Ishikawa (cell line): ENCODE measurements at regions not wholly inside any gene's neighbourhood (a gene's known extent, or its start where the extent isn't known, plus 50 kb on each side); places are given as distances from the start of the nearest gene placed in this dataset.

Experiments used
- EGR1 ChIP-seq: IDR thresholded peaks from 2 replicates; pipeline ENCODE4 v1.6.1; 2012
- EP300 ChIP-seq: IDR thresholded peaks from 2 replicates; pipeline ENCODE4 v1.6.1; 2012; ENCODE audit warnings: borderline replicate concordance
- RAD21 ChIP-seq: IDR thresholded peaks from 2 replicates; pipeline ENCODE4 v1.6.1; 2012; ENCODE audit warnings: low read depth
- TAF1 ChIP-seq: IDR thresholded peaks from 2 replicates; pipeline ENCODE4 v1.6.1; 2012; ENCODE audit warnings: low read depth, mild to moderate bottlenecking
- YY1 ChIP-seq: IDR thresholded peaks from 2 replicates; pipeline ENCODE4 v1.6.1; 2012; ENCODE audit warnings: low read depth

DNA sequence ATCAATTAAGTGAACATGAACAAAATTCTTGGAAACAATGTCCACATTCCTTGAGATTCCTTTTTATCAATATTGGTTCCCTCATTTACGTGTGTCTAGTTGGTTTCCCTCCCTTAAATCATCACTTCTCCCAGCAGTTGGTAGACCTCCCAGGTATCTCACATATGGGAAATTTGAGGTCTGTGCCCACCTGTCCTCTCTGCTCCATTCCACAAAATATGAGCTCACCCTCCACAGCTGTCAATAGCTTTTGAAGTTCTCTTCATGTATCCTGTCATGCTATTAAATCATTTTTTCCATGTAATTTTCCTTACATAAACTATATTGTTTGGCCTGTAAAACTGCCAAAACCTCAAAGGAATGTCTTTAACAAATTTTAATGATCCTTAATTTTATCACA, 992.2 kb upstream of the ACVR2A start:
- TF ChIP-seq EP300 (no peak), EGR1 (no peak), RAD21 (no peak), YY1 (no peak), TAF1 (no peak)
